ENCODE measurements at regions not wholly inside any gene's neighbourhood (a gene's known extent, or its start where the extent isn't known, plus 50 kb on each side); places are given as distances from the start of the nearest gene placed in this dataset.

- no TSS peak for BruUV-seq (replicated peaks)
- H3K27ac ChIP-seq = no peak overlapping the region
- H2AFZ ChIP-seq = no peak overlapping the region
- no peak overlapping the region for H3K4me2 ChIP-seq
- intact Hi-C loops (cut with micrococcal nuclease; ENCODE audit: unreplicated experiment) = no loop called here
- no peaks in the 10 kb centered on the region for H3K9me2 ChIP-seq (ENCODE audit: insufficient read depth)
- CTCF ChIA-PET = no interaction called here
- H3K9me3 ChIP-seq (ENCODE audit: insufficient read depth, low read depth) = no peaks in the 10 kb centered on the region
- H3F3A ChIP-seq (ENCODE audit: insufficient read depth, low read depth) = no peaks in the 10 kb centered on the region
- no peak for DNase-seq
- H3K4me3 ChIP-seq = no peak overlapping the region
- no peak for TF ChIP-seq CTCF (conservative IDR thresholded peaks at IDR 0.05)
- TF ChIP-seq EZH2 (IDR thresholded peaks at IDR 0.05; ENCODE audit: low read depth) = no peak
- H3K36me3 ChIP-seq (ENCODE audit: low read depth) = no peaks in the 10 kb centered on the region
- H3K4me1 ChIP-seq (replicated peaks; ENCODE audit: insufficient read depth) = no peaks in the 10 kb centered on the region
- POLR2A ChIA-PET (ENCODE audit: unreplicated experiment) = no interaction called here
- H3K27me3 ChIP-seq (ENCODE audit: insufficient read depth, low read depth) = no peaks in the 10 kb centered on the region
- H4K20me1 ChIP-seq (ENCODE audit: insufficient read depth) = no peaks in the 10 kb centered on the region
- no peaks in the 10 kb centered on the region for H3K79me2 ChIP-seq (ENCODE audit: low read depth)
Observed at GRCh38 chr3:176734146-176734545, 463.1 kb downstream of the TBL1XR1 start.

- H2AFZ ChIP-seq = no peak overlapping the region
- CTCF ChIA-PET = interaction anchor here (0.5 kb wide), 1 partner anchor 225 kb away, joined by 8 read pairs; no protein-coding TSS in a partner anchor
- no peaks in the 10 kb centered on the region for H3K79me2 ChIP-seq (ENCODE audit: low read depth)
- no peaks in the 10 kb centered on the region for H3K4me1 ChIP-seq (replicated peaks; ENCODE audit: insufficient read depth)
- intact Hi-C loops (cut with micrococcal nuclease; ENCODE audit: unreplicated experiment) = no loop called here
- no peaks in the 10 kb centered on the region for H4K20me1 ChIP-seq (ENCODE audit: insufficient read depth)
- H3K9me2 ChIP-seq (ENCODE audit: insufficient read depth) = no peaks in the 10 kb centered on the region
- no peak overlapping the region for H3K4me3 ChIP-seq
- POLR2A ChIA-PET (ENCODE audit: unreplicated experiment) = interaction anchor here (0.6 kb wide), 1 partner anchor 422 kb away, joined by 5 read pairs; no protein-coding TSS in a partner anchor
- TF ChIP-seq EZH2 (IDR thresholded peaks at IDR 0.05; ENCODE audit: low read depth) (no peak), CTCF (conservative IDR thresholded peaks at IDR 0.05) (no peak)
- H3K4me2 ChIP-seq = no peak overlapping the region
- H3F3A ChIP-seq (ENCODE audit: insufficient read depth, low read depth) = no peaks in the 10 kb centered on the region
- H3K27ac ChIP-seq = no peak overlapping the region
- no peaks in the 10 kb centered on the region for H3K27me3 ChIP-seq (ENCODE audit: insufficient read depth, low read depth)
- no peak for DNase-seq
- H3K36me3 ChIP-seq (ENCODE audit: low read depth) = no peaks in the 10 kb centered on the region
- BruUV-seq (replicated peaks) = no TSS peak
- H3K9me3 ChIP-seq (ENCODE audit: insufficient read depth, low read depth) = no peaks in the 10 kb centered on the region; the same call in 1 of the 2 replicates
Observed at GRCh38 chr3:176724394-176724759, 472.9 kb downstream of the TBL1XR1 start.

- POLR2A ChIA-PET (ENCODE audit: unreplicated experiment) = interaction anchor here (0.6 kb wide), 1 partner anchor 422 kb away, joined by 5 read pairs; no protein-coding TSS in a partner anchor
- TF ChIP-seq CTCF (conservative IDR thresholded peaks at IDR 0.05) (no peak), EZH2 (IDR thresholded peaks at IDR 0.05; ENCODE audit: low read depth) (no peak)
- no TSS peak for BruUV-seq (replicated peaks)
Observed at GRCh38 chr3:176723758-176724393, 473.4 kb downstream of the TBL1XR1 start.

More at GRCh38 chr3:176723758-176724393, 473.4 kb downstream of the TBL1XR1 start:
- Histone ChIP-seq H3K36me3 (ENCODE audit: low read depth) (no peaks in the 10 kb centered on the region), H3K9me3 (ENCODE audit: insufficient read depth, low read depth) (no peaks in the 10 kb centered on the region; the same call in 1 of the 2 replicates), H4K20me1 (ENCODE audit: insufficient read depth) (no peaks in the 10 kb centered on the region), H3K4me2 (no peak overlapping the region), H3K4me3 (no peak overlapping the region), H3K79me2 (ENCODE audit: low read depth) (no peaks in the 10 kb centered on the region), H3K4me1 (replicated peaks; ENCODE audit: insufficient read depth) (no peaks in the 10 kb centered on the region), H3K9me2 (ENCODE audit: insufficient read depth) (no peaks in the 10 kb centered on the region), H3F3A (ENCODE audit: insufficient read depth, low read depth) (no peaks in the 10 kb centered on the region), H3K27ac (no peak overlapping the region), H3K27me3 (ENCODE audit: insufficient read depth, low read depth) (no peaks in the 10 kb centered on the region), H2AFZ (no peak overlapping the region)
- DNase-seq = no peak
- intact Hi-C loops (cut with micrococcal nuclease; ENCODE audit: unreplicated experiment) = no loop called here
- CTCF ChIA-PET = no interaction called here

All from PC-9 (cell line).